ENCODE measurements at regions not wholly inside any gene's neighbourhood (a gene's known extent, or its start where the extent isn't known, plus 50 kb on each side); places are given as distances from the start of the nearest gene placed in this dataset.

- TF ChIP-seq POLR2AphosphoS5 (IDR thresholded peaks at IDR 0.05; ENCODE audit: borderline replicate concordance, low read depth, low read length) (no peak), EZH2 (IDR thresholded peaks at IDR 0.05) (no peak), FOXP2 (optimal IDR thresholded peaks at IDR 0.05; ENCODE audit: control extremely low read depth, extremely low read length, insufficient read depth) (no peak)
Measured at GRCh38 chr11:101357771-101358170, 226.0 kb downstream of the TRPC6 start.

Measured in SK-N-MC (cell line).